Tibial artery (tissue), 4 donors: ENCODE measurements at regions not wholly inside any gene's neighbourhood (a gene's known extent, or its start where the extent isn't known, plus 50 kb on each side); places are given as distances from the start of the nearest gene placed in this dataset.
"Not testable (repeated sequence)": the region's sequence is repeated elsewhere in the genome, so short reads cannot be mapped to it uniquely, and the experiment has no call there.

Experiments
- DNase-seq, 2 donors: peaks; one replicate each; pipeline ENCODE4 v3.0.0-alpha.2; 2019
- H3K27ac ChIP-seq, 2 donors: fragments of 200-600 bp; sonication (generic) in 1 of 2; 1 replicate in 1 of 2; 2 replicates in 1 of 2; pipeline ENCODE4 v1.5.1; 2018 to 2019; ENCODE audit warnings: mild to moderate bottlenecking in 1 of 2
- H3K27me3 ChIP-seq, 2 donors: fragments of 200-600 bp; sonication (generic) in 1 of 2; one replicate each; pipeline versions ENCODE4 v1.5.1 to v1.6.0; 2016 to 2019
- H3K36me3 ChIP-seq, 3 donors: fragments of 200-600 bp; sonication (generic) in 2 of 3; one replicate each; pipeline ENCODE4 v1.5.1; 2016 to 2019; ENCODE audit warnings: mild to moderate bottlenecking in 2 of 3
- H3K4me1 ChIP-seq, 4 donors: fragments of 200-600 bp; sonication (generic) in 2 of 4; 1 replicate in 3 of 4; 2 replicates in 1 of 4; pipeline ENCODE4 v1.5.1; 2016 to 2019
- H3K4me3 ChIP-seq, 2 donors: fragments of 200-600 bp; sonication (generic) in 1 of 2; 1 replicate in 1 of 2; 2 replicates in 1 of 2; pipeline ENCODE4 v1.5.1; 2018 to 2019; ENCODE audit warnings: mild to moderate bottlenecking in 2 of 2
- H3K9me3 ChIP-seq, 3 donors: fragments of 200-600 bp; sonication (generic) in 1 of 3; one replicate each; pipeline ENCODE4 v1.5.1; 2016 to 2019
- CTCF ChIP-seq, 2 experiments: fragments of 200-600 bp in 1 of 2; fragments of 450-650 bp in 1 of 2; IDR thresholded peaks; one replicate each; pipeline ENCODE4 v1.5.1; 2017 to 2019; ENCODE audit warnings: antibody characterized with exemption in 2 of 2, mild to moderate bottlenecking in 1 of 2, moderate library complexity in 1 of 2
- intact Hi-C: fragments of 100-400 bp; cut with DNase I; formaldehyde crosslinking; loops from one replicate; pipeline ENCODE4 v1.15.0; 2023; ENCODE audit warnings: low total_unique reads

GRCh38 chr6:56789342-56789741, 146.7 kb upstream of the DST start:
- intact Hi-C loops, result no loop called here
- no peaks in the 10 kb centered on the region for H3K9me3 ChIP-seq
- no peak for TF ChIP-seq CTCF (IDR thresholded peaks at IDR 0.05)
- DNase-seq, result no peak
- H3K4me1 ChIP-seq, result peaks cover 0 to 83% (median 16%) of the 10 kb centered on the region in 4 donors
- H3K4me3 ChIP-seq, result no peak overlapping the region
- no peaks in the 10 kb centered on the region for H3K36me3 ChIP-seq
- no peaks in the 10 kb centered on the region for H3K27me3 ChIP-seq
- no peak overlapping the region for H3K27ac ChIP-seq

GRCh38 chr6:56787209-56787608, 144.5 kb upstream of the DST start:
- intact Hi-C loops, result no loop called here
- no peak for DNase-seq
- no peak overlapping the region for H3K27ac ChIP-seq

GRCh38 chr6:56786256-56786655, 143.6 kb upstream of the DST start:
- DNase-seq, result no peak
- no peak for TF ChIP-seq CTCF (IDR thresholded peaks at IDR 0.05)
- intact Hi-C loops, result no loop called here

More at GRCh38 chr6:56787209-56787608, 144.5 kb upstream of the DST start:
- Histone ChIP-seq H3K36me3 (no peaks in the 10 kb centered on the region), H3K4me1 (peaks cover 0 to 62% (median 10%) of the 10 kb centered on the region in 4 donors), H3K27me3 (no peaks in the 10 kb centered on the region), H3K9me3 (no peaks in the 10 kb centered on the region), H3K4me3 (no peak overlapping the region)
- no peak for TF ChIP-seq CTCF (IDR thresholded peaks at IDR 0.05)

GRCh38 chr6:56785536-56785935, 142.8 kb upstream of the DST start:
- H3K4me3 ChIP-seq, H3K27ac ChIP-seq, H3K9me3 ChIP-seq, intact Hi-C loops, DNase-seq, H3K36me3 ChIP-seq, H3K27me3 ChIP-seq: not testable (repeated sequence)
- peaks cover 0 to 45% (median 10%) of the 10 kb centered on the region in 4 donors for H3K4me1 ChIP-seq

More at GRCh38 chr6:56786256-56786655, 143.6 kb upstream of the DST start:
- H3K4me3 ChIP-seq, result no peak overlapping the region
- H3K27ac ChIP-seq, result no peak overlapping the region
- no peaks in the 10 kb centered on the region for H3K27me3 ChIP-seq
- peaks cover 0 to 53% (median 10%) of the 10 kb centered on the region in 4 donors for H3K4me1 ChIP-seq
- no peaks in the 10 kb centered on the region for H3K36me3 ChIP-seq
- no peaks in the 10 kb centered on the region for H3K9me3 ChIP-seq

GRCh38 chr6:56780109-56780508, 137.4 kb upstream of the DST start:
- H3K27me3 ChIP-seq, DNase-seq, H3K4me3 ChIP-seq, H3K27ac ChIP-seq, H3K4me1 ChIP-seq, H3K36me3 ChIP-seq, H3K9me3 ChIP-seq, intact Hi-C loops: not testable (repeated sequence)

- H3K9me3 ChIP-seq, intact Hi-C loops, H3K4me3 ChIP-seq: not testable (repeated sequence)
These were observed 135.8 kb upstream of the DST start for GRCh38 chr6:56778503-56778902.

GRCh38 chr6:56775498-56776166, 132.9 kb upstream of the DST start:
- H3K36me3 ChIP-seq, result no peaks in the 10 kb centered on the region
- peaks cover 0 to 36% (median 13%) of the 10 kb centered on the region in 4 donors for H3K4me1 ChIP-seq
- no peaks in the 10 kb centered on the region for H3K9me3 ChIP-seq
- H3K27me3 ChIP-seq, result no peaks in the 10 kb centered on the region
- H3K4me3 ChIP-seq, result no peak overlapping the region
- H3K27ac ChIP-seq, result no peak overlapping the region
- intact Hi-C loops, result no loop called here
- TF ChIP-seq CTCF (IDR thresholded peaks at IDR 0.05), result no peak
- no peak for DNase-seq

More at GRCh38 chr6:56778503-56778902, 135.8 kb upstream of the DST start:
- not testable (repeated sequence) for H3K36me3 ChIP-seq, H3K27ac ChIP-seq, H3K4me1 ChIP-seq, DNase-seq, H3K27me3 ChIP-seq
